GM12872 (cell line): ENCODE measurements at regions not wholly inside any gene's neighbourhood (a gene's known extent, or its start where the extent isn't known, plus 50 kb on each side); places are given as distances from the start of the nearest gene placed in this dataset.

Experiments used
- CTCF ChIP-seq: IDR thresholded peaks from 3 replicates; pipeline ENCODE4 v1.5.1; 2011; ENCODE audit warnings: low read depth, mild to moderate bottlenecking, low read length, moderate library complexity; ENCODE audit not compliant: insufficient read depth

DNA sequence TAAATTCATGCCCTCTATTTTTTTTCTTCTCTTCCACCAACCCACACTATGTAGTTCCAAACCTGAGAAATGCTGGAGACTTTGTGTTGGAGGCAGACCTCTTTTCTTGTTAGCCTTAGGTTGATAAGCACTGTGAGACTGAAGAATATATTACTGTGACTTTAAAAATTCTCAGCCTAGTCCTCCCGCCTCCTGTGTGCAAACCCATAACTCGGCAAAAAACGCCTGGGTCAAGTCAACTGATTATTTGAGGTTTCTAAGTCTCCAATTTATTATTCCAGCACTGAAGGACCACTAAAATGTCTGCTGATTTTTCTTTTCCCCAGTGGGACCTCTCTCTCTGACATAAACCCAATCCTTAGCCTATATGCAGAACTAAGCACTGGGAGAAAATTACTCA is 1946.0 kb upstream of the RAG2 start:
- TF ChIP-seq CTCF: no peak

- TF ChIP-seq CTCF: no peak
These were observed 1945.3 kb upstream of the RAG2 start for GRCh38 chr11:38543311-38543710.

DNA sequence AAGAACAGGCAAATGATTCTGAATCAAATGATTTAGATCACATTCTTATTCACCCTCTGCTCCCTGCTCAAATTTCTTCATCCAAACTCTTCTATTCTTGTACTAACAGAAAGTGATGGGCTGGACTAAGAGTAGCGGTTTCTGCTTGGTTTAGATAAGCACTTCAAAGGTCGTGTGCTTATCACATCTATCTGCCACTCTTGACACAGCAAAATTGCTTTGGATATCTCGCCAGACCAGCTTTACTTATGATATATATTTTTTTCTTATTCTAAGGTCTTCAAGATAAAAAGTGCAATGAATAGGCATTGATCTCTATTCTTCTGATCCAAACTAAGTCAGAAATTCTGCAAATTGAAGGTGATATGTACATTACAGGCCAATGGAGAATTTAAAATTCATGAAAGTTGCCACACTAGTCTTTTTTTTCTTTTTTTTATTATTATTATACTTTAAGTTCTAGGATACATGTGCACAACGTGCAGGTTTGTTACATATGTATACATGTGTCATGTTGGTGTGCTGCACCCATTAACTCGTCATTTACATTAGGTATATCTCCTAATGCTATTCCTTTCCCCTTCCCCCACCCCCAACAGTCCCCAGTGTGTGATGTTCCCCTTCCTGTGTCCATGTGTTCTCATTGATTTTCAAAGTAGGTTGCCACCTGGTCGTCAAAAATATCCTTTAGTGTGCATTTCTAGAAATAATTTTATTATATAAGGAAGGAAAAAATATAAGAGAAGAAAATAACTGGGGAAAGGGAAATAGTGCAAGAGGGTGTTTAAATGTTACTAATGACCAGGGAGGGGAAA is 1941.0 kb upstream of the RAG2 start:
- TF ChIP-seq CTCF: no peak

DNA sequence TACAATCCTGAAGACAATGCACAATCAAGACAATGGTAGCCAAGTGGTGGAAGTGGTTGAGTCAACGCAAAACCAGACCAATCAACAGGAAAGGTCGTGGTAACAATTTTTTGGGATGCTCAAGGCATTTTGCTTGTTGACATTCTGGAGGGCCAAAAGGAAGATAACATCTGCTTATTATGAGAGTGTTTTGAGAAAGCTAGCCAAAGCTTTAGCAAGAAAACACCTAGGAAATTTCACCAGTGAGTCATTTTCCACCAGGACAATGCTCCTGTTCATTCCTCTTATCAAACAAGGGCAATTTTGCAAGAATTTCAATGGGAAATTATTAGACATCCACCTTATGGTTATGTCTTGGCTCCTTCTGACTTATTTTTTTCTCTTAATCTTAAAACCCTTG is 1932.2 kb upstream of the RAG2 start:
- TF ChIP-seq CTCF: no peak

DNA sequence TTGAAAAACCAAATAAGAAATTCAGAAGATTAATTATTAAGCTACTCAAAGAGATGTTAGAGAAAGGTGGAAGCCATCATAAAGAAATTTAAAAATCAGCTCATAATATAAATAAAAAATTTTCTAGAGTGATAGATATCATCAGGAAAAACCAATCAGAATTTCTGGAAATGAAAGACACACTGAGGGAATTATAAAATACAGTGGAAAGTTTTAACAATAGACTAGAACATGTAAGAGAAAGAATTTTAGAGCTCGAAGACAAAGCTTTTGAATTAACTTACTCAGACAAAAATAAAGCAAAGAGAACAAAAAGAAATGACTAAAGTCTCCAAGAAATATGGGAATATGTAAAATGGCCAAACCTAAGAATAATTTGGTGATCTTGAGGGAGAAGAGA is 1926.9 kb upstream of the RAG2 start:
- no peak for TF ChIP-seq CTCF

GRCh38 chr11:38517991-38518390 is 1920.0 kb upstream of the RAG2 start:
- TF ChIP-seq CTCF: no peak

DNA sequence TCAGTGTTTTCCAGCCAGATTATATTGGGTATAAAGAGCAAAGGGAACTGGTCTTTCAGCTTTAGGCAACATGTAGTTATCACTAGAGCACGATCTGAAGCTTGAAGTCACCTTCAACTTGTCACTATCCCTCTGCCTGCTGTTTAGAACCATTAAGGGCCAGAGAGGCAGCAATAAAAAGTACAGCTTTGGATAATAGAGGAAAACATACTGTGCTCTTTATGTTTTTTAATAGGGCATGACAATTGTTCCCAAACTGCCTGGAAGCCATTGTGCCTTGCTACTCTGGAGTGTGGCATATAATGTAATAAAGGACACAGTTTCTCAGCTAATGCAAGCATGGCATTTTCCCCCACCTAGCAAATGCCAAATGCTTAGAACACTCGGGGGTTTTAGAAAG is 1912.0 kb upstream of the RAG2 start:
- TF ChIP-seq CTCF: no peak
